Neural crest cell (in vitro differentiated cells): ENCODE measurements at regions not wholly inside any gene's neighbourhood (a gene's known extent, or its start where the extent isn't known, plus 50 kb on each side); places are given as distances from the start of the nearest gene placed in this dataset.

Experiments
- DNase-seq: peaks from one replicate; pipeline ENCODE4 v3.0.0; 2021; ENCODE audit warnings: low read depth, mixed read lengths, low spot score
- H3K27ac Mint-ChIP-seq: one replicate; pipeline ENCODE4 v1.8.0; 2021; ENCODE audit warnings: mild to moderate bottlenecking, mixed read lengths; ENCODE audit not compliant: unreplicated experiment
- H3K27me3 Mint-ChIP-seq: 2 replicates; pipeline ENCODE4 v1.8.0; 2021; ENCODE audit warnings: low read depth, mild to moderate bottlenecking, mixed read lengths
- H3K36me3 Mint-ChIP-seq: 2 replicates; pipeline ENCODE4 v1.8.0; 2021; ENCODE audit warnings: low read depth, mild to moderate bottlenecking, mixed read lengths
- H3K4me1 Mint-ChIP-seq: 2 replicates; pipeline ENCODE4 v1.8.0; 2021; ENCODE audit warnings: mixed read lengths
- H3K4me3 Mint-ChIP-seq: one replicate; pipeline ENCODE4 v1.8.0; 2021; ENCODE audit warnings: mild to moderate bottlenecking, mixed read lengths
- H3K9me3 Mint-ChIP-seq: 2 replicates; pipeline ENCODE4 v1.8.0; 2021; ENCODE audit warnings: mixed read lengths
- CTCF ChIP-seq: fragments of 200-600 bp; sonication (generic); conservative IDR thresholded peaks from 2 replicates; pipeline ENCODE4 v1.5.0; 2021; ENCODE audit warnings: antibody characterized with exemption, mild to moderate bottlenecking

DNA sequence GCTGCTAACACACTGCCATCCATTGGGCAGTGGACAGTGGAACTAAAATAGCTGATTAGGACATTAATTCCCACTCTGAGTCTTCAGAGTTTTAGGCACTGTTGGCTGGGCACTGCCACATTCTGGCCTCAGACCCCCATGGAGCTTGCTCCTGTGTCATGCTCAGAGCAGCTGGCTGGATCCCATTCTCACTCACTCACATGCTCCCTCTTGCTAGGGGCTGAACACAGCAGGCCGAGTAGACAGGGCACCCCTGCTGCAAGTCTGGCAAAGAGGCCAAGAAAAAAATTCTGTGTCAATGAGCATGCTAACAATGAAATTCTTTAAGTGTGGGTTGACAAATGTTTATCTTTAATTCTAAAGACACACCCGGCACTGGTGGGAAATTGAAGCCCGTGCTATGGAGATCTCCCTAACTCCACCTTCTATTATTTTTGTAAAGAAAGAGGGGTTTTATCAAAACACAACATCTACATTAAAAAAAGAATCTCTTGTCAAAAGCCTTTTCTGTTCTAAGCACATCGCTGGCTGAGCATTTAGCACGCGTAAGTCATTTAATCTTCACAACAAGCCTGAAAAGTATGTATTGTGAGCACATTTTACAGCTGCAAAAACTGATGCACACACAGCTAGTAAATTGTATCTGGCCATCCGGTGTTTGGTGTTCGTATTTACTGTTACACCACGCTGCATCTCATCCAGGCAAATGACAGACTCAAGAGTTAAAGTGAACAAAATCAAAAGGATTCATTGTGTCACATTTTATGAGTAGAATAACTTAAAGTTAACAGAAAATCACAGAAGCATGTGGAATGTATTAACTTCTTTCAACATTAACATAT lies 362.1 kb downstream of the PLOD2 start:
- Mint-ChIP-seq H3K4me1 (peaks cover 31% of the 10 kb centered on the region), H3K4me3 (no peak overlapping the region), H3K9me3 (peaks cover 15% of the 10 kb centered on the region), H3K27me3 (no peaks in the 10 kb centered on the region), H3K27ac (no peak overlapping the region), H3K36me3 (peaks cover 3% of the 10 kb centered on the region)
- no peak for DNase-seq
- TF ChIP-seq CTCF = no peak

DNA sequence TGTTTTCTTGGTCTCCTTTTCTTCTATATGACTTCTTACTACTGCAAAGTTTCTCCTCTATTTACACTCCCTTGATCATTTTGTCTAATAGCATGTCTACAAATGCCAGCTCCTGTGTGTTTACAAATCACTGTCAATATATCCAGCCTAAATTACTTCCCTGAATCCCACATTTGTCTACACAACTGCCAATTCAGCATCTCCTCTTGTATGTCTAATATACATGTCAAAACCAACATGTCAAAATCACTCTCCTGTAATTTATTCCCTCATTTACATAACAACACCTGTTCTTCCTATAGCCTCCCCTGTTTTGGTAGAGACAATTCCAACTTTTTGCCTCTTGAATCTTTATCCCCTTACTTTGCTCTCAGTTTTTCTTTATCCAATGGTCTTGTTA lies 359.3 kb downstream of the PLOD2 start:
- Mint-ChIP-seq H3K9me3 (peaks cover under 1% of the 10 kb centered on the region), H3K4me3 (no peak overlapping the region), H3K27me3 (no peaks in the 10 kb centered on the region), H3K4me1 (peaks cover 31% of the 10 kb centered on the region), H3K36me3 (no peaks in the 10 kb centered on the region), H3K27ac (no peak overlapping the region)
- no peak for DNase-seq
- no peak for TF ChIP-seq CTCF

DNA sequence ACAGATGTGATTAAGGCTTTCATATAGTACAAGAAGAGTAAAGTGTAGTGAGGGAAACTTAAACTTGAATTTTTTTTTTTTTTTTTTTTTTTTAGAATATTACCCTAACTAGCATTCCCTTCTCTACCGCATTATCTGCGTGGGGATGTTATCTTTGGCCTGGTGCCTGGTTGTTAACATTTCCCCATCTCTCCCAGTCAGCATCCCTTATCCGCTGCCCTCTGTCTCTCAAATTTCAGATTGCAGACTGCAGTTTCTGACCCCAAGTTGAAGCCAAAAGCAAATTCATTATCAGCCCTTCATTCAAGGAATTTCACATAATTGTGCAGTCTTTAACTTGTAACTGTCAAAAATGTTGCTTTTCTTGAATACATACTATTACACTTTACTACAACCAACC lies 353.0 kb downstream of the PLOD2 start:
- no peaks in the 10 kb centered on the region for H3K9me3 Mint-ChIP-seq
- no peak overlapping the region for H3K4me3 Mint-ChIP-seq
- H3K36me3 Mint-ChIP-seq = no peaks in the 10 kb centered on the region
- H3K27ac Mint-ChIP-seq = no peak overlapping the region
- H3K27me3 Mint-ChIP-seq = no peaks in the 10 kb centered on the region
- peak; percentile 10 for DNase-seq
- H3K4me1 Mint-ChIP-seq = no peaks in the 10 kb centered on the region
- peak; percentile 48 for TF ChIP-seq CTCF

- Mint-ChIP-seq H3K27ac (no peak overlapping the region), H3K4me3 (no peak overlapping the region)
- no peak for TF ChIP-seq CTCF
Measured at GRCh38 chr3:145812391-145812790, 348.6 kb downstream of the PLOD2 start.

DNA sequence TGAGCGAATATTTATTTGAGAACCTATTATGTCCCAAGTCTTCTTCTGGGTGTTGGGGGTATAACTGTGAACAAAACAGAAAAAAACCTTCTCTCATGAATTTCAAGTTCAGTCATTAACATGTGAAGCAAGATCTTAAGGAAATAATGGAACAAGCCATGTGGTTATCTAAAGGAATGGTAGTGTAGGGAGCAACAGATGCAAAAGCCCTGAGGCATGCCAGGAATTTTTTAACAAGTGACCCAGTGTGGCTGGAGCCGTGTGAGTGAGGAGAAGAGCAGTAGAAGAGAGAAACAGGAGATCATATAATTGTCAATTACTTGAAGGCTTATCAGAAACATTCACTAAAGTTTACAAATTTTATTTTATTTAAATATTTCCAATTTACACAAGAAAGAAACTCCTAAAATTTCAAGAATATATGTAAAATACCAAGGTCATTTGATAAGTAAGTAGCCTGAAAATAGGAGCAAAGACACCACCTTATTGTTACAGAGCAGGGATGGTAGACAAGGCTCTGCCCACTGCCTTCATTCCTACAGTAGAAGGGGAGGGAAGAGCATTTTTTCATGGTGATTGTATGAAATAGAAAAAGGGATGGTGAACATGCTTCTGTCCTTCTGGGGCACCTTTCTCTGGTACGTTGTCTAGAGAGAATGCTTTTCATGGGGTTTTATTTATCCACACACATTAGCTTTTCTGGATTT lies 345.1 kb downstream of the PLOD2 start:
- no peaks in the 10 kb centered on the region for H3K9me3 Mint-ChIP-seq
- TF ChIP-seq CTCF = no peak
- no peak overlapping the region for H3K4me3 Mint-ChIP-seq
- no peaks in the 10 kb centered on the region for H3K4me1 Mint-ChIP-seq
- H3K27ac Mint-ChIP-seq = no peak overlapping the region
- H3K27me3 Mint-ChIP-seq = no peaks in the 10 kb centered on the region
- H3K36me3 Mint-ChIP-seq = no peaks in the 10 kb centered on the region
- DNase-seq = no peak

More at GRCh38 chr3:145812391-145812790, 348.6 kb downstream of the PLOD2 start:
- Mint-ChIP-seq H3K4me1 (no peaks in the 10 kb centered on the region), H3K9me3 (no peaks in the 10 kb centered on the region), H3K36me3 (no peaks in the 10 kb centered on the region), H3K27me3 (no peaks in the 10 kb centered on the region)
- no peak for DNase-seq
